ENCODE measurements at regions not wholly inside any gene's neighbourhood (a gene's known extent, or its start where the extent isn't known, plus 50 kb on each side); places are given as distances from the start of the nearest gene placed in this dataset.

DNA sequence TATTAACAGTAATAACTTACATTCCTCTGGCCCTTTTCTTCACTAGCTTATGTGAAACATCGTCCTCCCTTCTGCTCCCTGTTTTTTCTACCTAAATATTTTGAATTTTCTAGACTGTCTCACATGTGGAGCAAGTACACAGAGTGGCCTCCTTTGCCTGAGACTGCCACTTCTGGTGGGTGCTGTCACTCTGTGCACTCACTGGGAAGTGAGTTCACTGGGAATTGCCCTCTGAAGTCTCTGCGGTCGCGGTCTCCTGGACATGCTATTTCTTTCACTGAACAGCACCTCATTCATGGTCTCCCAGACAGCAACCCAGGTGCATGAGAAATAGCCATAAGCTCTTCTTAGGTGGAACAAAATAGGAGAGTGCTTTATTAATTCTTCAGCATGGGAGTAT lies 1179.7 kb upstream of the ADGRL3 start:
- TF ChIP-seq, protein P1, sequence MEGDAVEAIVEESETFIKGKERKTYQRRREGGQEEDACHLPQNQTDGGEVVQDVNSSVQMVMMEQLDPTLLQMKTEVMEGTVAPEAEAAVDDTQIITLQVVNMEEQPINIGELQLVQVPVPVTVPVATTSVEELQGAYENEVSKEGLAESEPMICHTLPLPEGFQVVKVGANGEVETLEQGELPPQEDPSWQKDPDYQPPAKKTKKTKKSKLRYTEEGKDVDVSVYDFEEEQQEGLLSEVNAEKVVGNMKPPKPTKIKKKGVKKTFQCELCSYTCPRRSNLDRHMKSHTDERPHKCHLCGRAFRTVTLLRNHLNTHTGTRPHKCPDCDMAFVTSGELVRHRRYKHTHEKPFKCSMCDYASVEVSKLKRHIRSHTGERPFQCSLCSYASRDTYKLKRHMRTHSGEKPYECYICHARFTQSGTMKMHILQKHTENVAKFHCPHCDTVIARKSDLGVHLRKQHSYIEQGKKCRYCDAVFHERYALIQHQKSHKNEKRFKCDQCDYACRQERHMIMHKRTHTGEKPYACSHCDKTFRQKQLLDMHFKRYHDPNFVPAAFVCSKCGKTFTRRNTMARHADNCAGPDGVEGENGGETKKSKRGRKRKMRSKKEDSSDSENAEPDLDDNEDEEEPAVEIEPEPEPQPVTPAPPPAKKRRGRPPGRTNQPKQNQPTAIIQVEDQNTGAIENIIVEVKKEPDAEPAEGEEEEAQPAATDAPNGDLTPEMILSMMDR (IDR thresholded peaks at IDR 0.05) = no peak
- TF ChIP-seq POLR2A (IDR thresholded peaks at IDR 0.05) = no peak

Measured in testis (tissue), 2 donors.